Left colon (tissue), 2 donors: ENCODE measurements at regions not wholly inside any gene's neighbourhood (a gene's known extent, or its start where the extent isn't known, plus 50 kb on each side); places are given as distances from the start of the nearest gene placed in this dataset.
"Not testable (repeated sequence)": the region's sequence is repeated elsewhere in the genome, so short reads cannot be mapped to it uniquely, and the experiment has no call there.

Experiments used
- ATAC-seq: fragments of 200-7000 bp; cut with Tn5 transposase; one replicate; pipeline ENCODE4 v1.9.1; 2020; ENCODE audit warnings: mild to moderate bottlenecking, moderate library complexity
- DNase-seq, 2 donors: peaks; one replicate each; pipeline ENCODE4 v3.0.0-alpha.2; 2020
- intact Hi-C, 2 donors: fragments of 100-400 bp; cut with DNase I in 1 of 2; cut with micrococcal nuclease in 1 of 2; formaldehyde crosslinking; loops; one replicate each; pipeline versions ENCODE4 v1.11.2 to v1.14.0; 2022; cut with DNase I, micrococcal nuclease
- donor health status: DM: no; HTN: no; CAD: no.
- donor health status: DM: yes; HTN: yes; CAD: no.

- intact Hi-C loops, DNase-seq, ATAC-seq: not testable (repeated sequence)
Observed at GRCh38 chr2:131922854-131923253, 238.9 kb downstream of the ANKRD30BL start.
